HG03378 (cell line): ENCODE measurements at regions not wholly inside any gene's neighbourhood (a gene's known extent, or its start where the extent isn't known, plus 50 kb on each side); places are given as distances from the start of the nearest gene placed in this dataset.
"Not testable (repeated sequence)": the region's sequence is repeated elsewhere in the genome, so short reads cannot be mapped to it uniquely, and the experiment has no call there.

ENCODE experiments used
- ATAC-seq: cut with Tn5 transposase; IDR thresholded peaks from one replicate; pipeline ENCODE4 v1.9.1; 2021; ENCODE audit warnings: mild to moderate bottlenecking, moderate library complexity; ENCODE audit not compliant: unreplicated experiment

DNA sequence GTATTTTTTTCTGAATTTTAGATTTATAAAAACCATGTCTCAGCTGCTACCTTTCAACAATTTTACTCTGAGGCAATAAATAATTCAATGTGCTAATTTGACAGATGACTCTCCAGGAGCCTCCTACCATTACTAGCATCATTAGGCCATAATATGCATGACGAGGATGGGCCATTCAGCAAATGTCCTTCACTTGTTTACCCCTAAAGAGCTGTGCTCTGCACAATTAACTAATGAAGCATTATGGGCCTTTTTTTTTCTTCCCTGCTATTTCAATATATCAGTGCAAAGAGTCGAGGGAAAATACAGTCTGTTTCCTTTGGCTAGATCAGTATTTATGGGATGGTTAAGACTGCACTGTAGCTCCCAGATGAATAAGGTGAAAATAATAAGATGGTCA lies 627.2 kb downstream of the ISL1 start:
- ATAC-seq: no peak

DNA sequence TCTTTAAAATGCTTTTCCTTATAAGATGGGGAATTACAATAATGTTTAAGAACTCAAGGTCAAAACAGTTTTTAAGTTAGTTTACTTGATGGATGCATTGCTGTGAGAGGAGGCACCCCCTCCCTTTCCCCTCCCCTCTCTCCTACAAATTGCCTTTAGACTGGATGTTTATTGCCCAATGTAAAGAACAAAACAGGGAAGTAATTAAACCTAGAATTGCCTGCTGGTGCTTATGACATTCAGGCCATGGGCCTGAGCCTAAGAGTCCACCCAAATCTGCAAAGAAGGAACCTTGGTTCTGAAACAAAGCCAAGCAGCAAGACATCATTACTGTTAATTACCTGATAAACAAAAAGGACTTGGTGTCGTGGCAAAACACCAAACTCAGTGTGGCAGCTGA lies 630.3 kb downstream of the ISL1 start:
- no peak for ATAC-seq

DNA sequence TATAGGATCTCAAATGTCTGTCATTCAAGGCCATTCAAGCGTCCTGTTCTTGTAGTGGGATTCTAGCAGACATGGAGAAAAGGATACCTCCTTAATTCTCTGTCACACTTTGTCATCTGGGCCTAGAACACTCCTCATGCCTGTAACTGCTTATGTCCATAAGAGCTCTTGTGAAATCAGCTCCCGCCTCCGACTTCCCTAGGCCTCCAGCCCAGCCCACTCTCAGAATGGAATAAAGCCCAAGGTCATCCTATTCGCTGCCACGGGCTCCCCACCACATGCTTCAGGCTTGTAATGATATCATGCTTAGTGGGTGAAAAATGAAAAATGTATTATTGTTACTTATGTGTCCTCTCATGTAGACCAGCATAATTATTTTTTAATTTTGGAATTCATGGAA lies 632.5 kb downstream of the ISL1 start:
- no peak for ATAC-seq

DNA sequence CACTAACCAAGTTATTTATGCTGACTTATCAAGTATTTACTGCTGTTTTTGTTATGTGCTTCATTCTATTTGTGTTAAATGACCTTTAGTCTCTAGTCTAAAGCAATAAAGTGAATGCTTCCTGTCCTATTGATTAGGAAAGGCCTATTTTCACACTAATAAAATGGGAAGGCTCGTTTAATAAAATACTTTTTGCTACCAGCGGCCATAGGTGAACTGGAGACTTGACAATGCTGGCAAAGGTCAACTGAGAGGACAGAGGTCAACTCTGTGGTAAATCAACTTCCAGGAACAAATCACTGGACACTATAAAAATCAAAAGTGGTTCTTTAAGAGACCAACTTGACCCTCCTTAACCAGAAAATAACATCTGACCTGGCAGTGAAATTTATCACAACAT lies 634.3 kb downstream of the ISL1 start:
- ATAC-seq: no peak

DNA sequence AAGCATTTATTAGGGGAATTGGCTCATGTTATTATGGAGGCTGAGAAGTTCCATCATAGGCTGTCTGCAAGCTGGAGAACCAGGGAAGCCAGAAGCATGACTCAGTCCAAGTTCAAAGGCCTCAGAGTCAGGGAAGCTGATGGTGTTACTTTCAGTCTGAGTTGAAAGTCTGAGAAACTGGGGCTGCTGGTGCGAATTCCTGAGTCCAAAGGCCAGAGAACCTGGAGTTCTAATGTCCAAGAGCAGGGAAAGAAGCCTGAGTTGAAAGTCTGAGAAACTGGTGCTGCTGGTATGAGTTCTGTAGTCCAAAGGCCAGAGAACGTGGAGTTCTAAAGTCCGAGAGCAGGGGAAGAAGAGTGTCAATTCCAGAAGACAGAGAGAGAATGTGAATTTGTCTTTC lies 641.1 kb downstream of the ISL1 start:
- ATAC-seq: no peak

DNA sequence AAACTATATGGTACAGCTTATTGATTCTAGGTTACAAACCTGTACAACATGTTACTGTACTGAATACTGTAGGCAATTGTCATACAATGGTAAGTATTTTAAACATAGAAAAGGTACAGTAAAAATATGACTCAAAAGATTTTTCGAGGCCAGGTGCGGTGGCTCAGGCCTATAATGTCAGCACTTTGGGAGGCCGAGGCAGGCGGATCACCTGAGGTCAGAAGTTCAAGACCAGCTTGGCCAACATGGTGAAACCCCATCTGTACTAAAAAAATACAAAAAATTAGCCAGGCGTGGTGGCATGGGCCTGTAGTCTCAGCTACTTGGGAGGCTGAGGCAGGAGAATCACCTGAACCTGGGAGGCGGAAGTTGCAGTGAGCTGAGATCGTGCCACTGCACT lies 646.6 kb downstream of the ISL1 start:
- not testable (repeated sequence) for ATAC-seq

DNA sequence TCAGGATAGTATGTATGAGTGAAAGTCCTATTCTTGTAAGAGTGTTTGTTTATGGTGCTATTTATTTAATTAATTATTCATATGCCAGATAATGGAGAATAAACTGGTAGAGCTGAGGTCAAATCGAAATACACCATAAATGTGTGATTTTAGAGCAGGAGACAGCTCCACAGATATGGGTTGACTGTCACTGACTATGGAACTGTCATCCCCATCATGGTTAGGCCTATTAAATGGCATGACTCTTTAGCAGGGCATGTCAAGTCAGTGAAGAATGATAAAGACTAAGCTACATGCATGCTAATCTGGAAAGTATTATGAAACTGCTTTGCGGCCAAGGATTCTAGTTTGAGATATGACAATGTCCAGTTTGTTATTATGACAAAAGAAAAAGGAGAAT lies 658.6 kb downstream of the ISL1 start:
- ATAC-seq: no peak

DNA sequence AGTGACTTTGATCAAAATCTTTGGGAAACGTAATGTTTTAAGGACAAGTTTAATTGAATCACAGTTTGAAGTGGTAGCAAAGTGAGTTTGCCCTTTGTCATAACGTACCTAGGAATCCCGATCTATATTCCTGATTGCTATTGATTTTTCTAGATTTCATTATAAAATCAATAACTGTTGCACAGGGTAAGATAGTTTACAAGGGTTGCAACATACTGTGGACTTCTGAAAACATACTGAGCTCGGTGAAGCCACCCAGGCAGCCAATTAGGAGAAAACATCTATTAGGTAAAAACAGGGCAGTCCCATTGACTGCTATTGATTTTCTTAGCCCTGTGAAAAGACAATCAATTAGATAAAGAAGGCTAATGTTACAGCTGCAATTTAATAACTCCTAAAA lies 659.9 kb downstream of the ISL1 start:
- ATAC-seq: no peak

DNA sequence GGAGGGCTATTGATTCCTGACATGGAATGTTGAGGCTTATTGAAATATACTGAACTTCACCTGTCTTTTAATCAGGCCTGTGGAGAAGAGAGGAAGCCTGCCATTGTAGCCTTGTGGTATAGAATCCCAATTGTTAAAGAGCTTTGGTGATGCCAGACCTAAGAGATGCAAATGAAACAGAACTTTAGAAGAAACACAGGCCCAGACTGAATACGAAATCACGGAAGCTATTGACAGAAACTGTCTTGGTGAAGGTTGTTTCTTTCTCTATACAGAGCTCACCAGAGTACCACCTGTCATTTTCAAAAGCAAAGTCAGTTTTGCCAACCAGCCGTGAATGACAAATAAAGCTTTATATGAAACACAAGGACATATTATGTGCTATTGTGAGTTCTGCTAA lies 660.3 kb downstream of the ISL1 start:
- no peak for ATAC-seq

DNA sequence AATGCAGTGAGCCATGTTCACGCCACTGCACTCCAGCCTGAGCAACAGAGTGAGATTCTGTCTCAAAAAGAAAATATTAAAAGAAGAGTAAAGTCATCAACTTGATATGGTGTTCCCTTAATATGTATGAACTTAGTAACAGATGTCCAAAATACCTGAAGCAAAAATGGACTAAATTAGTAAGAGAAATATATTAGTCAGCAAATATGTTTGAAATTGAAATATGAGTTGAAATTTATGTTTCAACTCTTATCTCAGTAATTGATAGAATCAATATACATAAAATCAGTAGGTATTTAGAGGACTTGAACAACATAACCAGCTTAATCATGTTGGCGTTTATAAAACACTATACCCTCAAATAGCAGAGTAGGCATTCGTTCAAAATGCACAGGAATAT lies 668.5 kb downstream of the ISL1 start:
- no peak for ATAC-seq

DNA sequence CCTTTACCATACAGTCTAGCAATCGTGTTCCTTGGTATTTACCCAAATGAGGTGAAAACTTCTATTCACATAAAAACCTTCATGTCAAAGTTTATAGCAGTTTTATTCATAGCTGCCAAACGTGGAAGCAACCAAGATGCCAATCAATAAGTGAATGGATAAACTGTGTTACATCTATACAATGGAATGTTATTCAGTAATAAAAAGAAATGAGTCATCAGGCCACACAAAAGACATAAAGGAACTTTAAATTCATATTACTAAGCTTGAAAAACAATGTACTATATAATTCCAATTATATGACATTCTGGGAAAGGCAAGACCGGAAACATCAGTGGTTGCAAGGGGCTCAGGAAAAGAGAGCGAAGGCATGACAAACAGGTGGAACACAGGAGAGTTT lies 679.9 kb downstream of the ISL1 start:
- ATAC-seq: no peak

DNA sequence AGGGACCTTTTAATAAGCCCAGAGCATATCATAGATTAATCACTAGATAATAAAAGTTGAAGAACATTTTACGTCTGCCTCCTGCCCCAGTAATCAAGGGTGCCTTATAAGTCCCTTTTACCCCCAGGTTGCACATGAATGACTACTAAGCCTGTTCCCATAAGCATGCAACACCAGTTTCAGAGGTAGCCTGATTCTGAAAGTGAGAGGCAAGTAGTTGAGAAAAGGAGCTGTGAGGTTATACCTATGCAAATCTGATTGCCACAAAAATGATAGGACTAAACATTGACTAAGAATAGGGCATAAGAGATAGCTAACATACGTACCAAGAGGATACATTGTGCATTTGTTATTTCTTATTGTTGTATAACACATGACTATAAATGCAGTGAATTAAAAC lies 681.9 kb downstream of the ISL1 start:
- ATAC-seq: no peak

DNA sequence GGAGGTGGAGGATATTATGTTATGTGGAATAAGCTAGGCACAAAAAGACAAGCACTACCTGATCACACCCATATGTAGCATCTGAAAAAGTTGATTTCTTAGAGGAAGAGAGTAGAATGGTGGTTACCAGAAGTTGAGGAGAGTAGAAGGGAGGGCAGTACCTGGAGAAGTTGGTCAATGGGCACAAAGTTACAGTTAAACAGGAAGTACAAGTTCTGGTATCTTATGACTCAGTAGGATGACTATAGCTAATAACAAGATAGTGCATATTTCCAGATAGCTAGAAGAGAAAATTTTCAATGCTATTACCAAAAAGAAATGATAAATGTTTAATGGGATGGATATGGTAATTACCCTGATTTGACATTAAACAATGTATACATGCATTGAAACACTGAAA lies 686.7 kb downstream of the ISL1 start:
- ATAC-seq: no peak

DNA sequence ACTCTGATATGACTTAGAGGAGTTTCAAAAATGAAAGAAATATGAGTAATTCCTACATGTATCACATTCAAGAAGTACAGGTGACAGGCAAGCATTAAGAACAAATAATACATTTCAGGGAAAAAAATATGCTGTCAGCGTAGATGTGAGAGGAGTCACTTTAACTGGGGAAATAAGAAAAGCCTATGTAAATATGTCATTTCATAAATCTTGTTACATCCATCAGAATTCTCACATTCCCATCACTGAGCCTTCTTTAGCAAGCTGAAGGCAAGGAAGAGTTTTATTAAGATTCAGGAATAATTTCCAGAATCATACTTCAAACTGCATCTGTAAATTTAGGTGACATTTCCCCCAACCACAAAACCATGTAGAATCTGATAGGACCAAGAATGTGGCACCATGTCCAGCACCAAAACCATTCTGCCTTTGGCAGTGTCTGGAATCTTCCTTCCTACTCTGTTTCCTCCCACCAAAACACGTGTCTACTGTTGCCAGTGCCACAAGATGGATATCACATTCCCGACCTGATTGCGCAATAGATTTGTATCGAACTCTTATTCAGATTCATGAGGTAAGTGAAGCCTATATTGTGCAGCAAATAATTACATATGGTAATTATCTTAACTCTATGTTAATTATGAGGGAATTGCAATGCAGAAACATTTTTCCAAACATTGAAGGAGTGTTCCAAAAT lies 690.9 kb downstream of the ISL1 start:
- ATAC-seq: no peak

DNA sequence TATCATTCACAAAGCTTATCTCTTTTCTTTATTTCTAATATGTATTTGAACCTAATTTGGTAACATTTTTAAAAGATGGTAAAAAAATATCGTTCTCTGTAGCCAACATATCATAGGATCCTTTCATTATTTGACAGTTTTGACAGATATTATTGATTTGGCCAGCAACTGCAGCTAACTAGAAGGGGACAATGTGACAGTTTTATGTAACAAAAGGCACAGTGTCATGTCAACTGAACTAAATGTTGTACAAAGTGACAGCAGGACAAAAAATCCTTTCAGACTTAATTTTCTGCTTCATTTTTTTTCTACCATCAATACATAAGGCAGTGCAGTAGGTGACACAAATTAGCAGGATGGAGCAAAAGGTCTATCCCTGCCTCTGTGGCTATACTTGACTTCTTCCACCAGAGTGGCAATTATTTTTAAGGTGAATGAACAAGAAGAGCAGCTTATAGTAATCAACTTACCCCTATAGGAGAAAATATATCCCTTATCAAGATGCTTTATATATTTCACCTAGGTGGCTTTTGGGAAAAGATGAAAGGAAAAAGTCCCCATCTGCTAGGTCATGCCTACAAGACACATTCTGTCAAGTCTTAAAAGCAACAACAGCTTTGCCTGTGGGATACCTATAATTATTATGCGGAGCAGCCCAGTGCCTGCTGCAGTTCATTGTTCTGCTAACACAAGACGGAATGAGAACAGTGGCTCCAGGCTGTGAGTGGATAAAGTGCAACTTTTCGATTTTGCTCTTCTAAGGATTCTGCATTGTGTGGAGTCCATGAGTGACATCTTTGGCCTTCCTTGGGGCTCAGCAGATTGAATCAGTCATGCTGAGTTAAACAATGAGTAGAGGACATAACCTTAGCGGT lies 694.9 kb downstream of the ISL1 start:
- ATAC-seq: no peak

DNA sequence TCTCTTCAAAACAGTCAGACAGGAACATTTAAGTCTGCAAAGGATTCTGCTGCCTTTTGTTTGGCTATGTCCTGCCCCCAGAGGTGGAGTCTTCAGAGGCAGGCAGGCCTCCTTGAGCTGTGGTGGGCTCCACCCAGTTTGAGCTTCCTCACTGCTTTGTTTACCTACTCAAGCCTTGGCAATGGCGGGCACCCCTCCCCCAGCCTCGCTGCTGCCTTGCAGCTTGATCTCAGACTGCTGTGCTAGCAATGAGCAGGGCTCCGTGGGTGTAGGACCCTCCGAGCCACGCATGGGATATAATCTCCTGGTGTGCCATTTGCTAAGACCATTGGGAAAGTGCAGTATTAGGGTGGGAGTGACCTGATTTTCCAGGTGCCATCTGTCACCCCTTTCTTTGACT lies 685.4 kb upstream of the ITGA1 start:
- not testable (repeated sequence) for ATAC-seq

DNA sequence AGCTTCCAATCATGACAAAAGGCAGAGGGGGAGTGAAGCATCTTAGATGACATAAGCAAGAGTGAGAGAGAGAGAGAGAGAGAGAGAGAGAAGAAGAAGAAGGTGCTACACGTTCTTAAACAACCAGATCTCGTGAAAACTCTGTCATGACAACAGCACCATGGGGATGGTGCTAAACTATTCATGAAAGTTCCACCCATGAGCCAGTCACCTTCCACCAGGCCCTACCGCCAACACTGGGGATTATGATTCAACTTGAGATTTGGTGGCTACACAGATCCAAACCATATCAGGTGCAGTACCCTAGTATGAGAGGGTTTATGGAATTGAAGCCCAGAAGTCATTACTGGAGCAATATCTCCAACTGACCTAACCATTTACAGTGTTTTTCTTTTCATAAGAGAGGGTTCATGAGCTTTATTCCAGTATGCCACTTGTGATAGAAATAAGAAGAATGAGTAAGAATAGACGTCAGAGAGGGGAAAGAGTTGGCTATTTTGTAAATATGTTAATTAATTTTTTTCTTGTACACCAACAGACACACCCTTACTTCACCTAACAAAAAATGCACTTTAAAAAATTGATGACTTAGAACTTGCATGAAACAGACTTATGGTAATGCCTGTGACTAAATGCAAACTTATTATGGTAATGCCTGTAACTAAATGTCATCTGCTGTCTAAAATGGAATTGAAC lies 680.4 kb upstream of the ITGA1 start:
- no peak for ATAC-seq

DNA sequence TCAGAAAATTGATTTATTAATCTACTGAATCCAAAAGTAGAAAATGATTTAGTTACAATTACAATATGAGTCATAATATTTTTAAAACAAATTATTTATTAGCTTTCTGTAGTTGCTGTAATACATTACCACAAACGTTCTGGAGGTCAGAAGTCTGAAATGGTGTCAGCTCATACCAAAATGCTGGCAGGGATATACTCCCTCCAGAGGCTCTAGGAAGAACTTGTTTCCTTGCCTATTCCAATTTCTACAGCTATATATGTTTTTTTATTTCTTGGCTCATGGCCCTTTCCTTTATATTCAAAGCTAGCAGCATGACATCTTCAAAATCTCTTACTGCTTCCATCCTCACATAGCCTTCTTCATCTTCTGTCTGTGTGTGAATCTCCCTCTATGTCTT lies 667.9 kb upstream of the ITGA1 start:
- ATAC-seq: no peak

DNA sequence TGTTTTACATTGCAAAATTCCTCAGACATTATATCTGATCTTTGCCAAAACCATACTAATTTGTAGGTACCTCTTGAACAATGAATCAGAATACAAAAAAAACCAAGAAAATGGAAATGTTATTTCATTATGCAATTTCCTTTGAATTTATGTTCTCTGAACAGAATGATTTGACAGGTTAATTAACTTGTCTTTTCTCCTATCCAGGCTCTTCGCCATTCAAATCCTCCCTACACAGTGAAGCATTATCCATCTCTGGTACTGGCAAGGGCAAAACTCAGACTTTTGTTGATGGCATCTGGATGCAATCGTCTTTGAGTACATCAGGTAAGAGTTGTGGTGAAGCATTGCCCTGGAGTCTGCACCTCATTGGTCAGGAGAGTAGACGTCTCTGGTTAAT lies 655.7 kb upstream of the ITGA1 start:
- ATAC-seq: no peak

DNA sequence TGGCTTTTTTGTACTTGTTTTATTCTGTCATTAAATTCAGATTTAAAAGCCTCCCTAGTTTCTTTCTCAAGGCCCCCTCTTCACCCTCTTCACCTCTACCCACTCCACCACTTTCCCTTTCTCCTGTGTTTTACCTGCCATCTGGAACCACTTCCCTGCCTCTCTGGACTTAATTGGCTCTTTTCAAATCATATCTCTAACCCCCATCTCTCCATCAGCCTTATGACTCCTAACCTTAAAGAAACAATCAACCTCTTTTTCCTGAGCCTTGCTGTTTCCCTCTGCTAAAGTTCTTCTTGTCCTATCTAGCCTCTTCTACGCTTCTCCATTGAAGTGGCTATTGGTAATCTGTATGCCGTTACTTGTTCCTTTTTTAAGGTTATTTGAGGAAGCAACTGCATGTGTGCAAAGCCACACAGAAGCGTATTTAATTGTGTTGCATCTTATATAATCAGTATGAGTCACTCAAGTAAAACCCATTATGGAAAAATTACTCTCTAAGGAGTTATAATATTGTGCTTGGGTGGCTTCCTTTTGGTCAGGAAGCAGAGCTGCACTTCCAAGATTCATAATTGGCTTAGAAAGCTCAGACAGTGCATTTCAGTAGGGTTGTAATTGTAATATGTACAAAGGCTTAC lies 653.6 kb upstream of the ITGA1 start:
- no peak for ATAC-seq

DNA sequence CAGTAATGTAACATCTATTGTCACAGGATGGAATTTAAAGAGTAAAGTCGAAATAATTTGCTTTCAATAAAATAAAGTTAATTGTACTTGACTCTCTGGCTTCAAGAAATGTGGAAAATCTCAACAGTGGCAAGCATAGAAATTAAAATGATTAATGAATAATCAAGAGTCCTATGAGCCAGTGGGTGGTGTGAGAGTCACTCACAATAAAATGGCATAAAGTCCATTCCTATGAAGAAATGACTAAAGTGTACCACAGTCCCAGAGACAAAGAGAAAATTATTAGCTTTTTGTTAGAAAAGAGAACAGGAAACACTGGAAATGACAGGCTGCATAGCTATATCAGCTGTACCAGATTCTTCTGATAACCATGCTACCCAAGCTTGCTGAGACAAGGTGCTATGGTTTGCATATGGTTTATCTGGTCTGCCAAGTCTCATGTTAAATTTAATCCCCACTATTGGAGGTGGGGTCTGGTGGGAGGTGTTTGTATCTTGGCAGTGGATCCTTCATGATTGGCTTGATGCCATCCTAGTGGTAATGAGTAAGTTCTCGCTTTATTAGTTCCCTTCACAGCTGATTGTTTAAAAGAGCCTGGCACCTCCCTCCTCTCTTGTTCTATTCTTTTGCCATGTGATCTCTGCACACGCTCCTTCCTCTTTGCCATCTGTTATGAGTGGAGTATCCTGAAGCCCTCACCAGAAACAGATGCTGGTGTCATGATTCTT lies 647.7 kb upstream of the ITGA1 start:
- no peak for ATAC-seq
